ENCODE measurements at regions not wholly inside any gene's neighbourhood (a gene's known extent, or its start where the extent isn't known, plus 50 kb on each side); places are given as distances from the start of the nearest gene placed in this dataset.

- no peak for TF ChIP-seq CTCF (IDR thresholded peaks at IDR 0.05)
- no peak for TF ChIP-seq POLR2A (IDR thresholded peaks at IDR 0.05)
Observed at GRCh38 chr1:98328855-98329254, 332.7 kb upstream of the SNX7 start.

All from body of pancreas (tissue), 4 donors.